ENCODE measurements at regions not wholly inside any gene's neighbourhood (a gene's known extent, or its start where the extent isn't known, plus 50 kb on each side); places are given as distances from the start of the nearest gene placed in this dataset.

GRCh38 chr10:9735731-9736130 is 1281.9 kb upstream of the CELF2 start:
- no peak for DNase-seq

- no peak for DNase-seq
Observed at GRCh38 chr10:9743639-9744038, 1274.0 kb upstream of the CELF2 start.

GRCh38 chr10:9745158-9745557 is 1272.5 kb upstream of the CELF2 start:
- DNase-seq = no peak

- DNase-seq = no peak
Observed at GRCh38 chr10:9757176-9757575, 1260.5 kb upstream of the CELF2 start.

GRCh38 chr10:9759596-9759995 is 1258.1 kb upstream of the CELF2 start:
- DNase-seq = no peak

GRCh38 chr10:9762966-9763656 is 1254.6 kb upstream of the CELF2 start:
- DNase-seq = no peak

- no peak for DNase-seq
Observed at GRCh38 chr10:9766762-9767161, 1250.9 kb upstream of the CELF2 start.

- no peak for DNase-seq
Observed at GRCh38 chr10:9781666-9782065, 1236.0 kb upstream of the CELF2 start.

- no peak for DNase-seq
Observed at GRCh38 chr10:9786101-9786500, 1231.6 kb upstream of the CELF2 start.

GRCh38 chr10:9786576-9786975 is 1231.1 kb upstream of the CELF2 start:
- no peak for DNase-seq

GRCh38 chr10:9789996-9790395 is 1227.7 kb upstream of the CELF2 start:
- DNase-seq = no peak

GRCh38 chr10:9792181-9792580 is 1225.5 kb upstream of the CELF2 start:
- no peak for DNase-seq

- no peak for DNase-seq
Observed at GRCh38 chr10:9796564-9796963, 1221.1 kb upstream of the CELF2 start.

GRCh38 chr10:9800011-9800410 is 1217.7 kb upstream of the CELF2 start:
- DNase-seq = no peak

- DNase-seq = no peak
Observed at GRCh38 chr10:9800571-9800970, 1217.1 kb upstream of the CELF2 start.

GRCh38 chr10:9807846-9808245 is 1209.8 kb upstream of the CELF2 start:
- no peak for DNase-seq

GRCh38 chr10:9811601-9812000 is 1206.1 kb upstream of the CELF2 start:
- DNase-seq = no peak

- DNase-seq = no peak
Observed at GRCh38 chr10:9814285-9814864, 1203.3 kb upstream of the CELF2 start.

- DNase-seq = no peak
Observed at GRCh38 chr10:9819756-9820494, 1197.7 kb upstream of the CELF2 start.

- no peak for DNase-seq
Observed at GRCh38 chr10:9823268-9823930, 1194.3 kb upstream of the CELF2 start.

GRCh38 chr10:9824631-9825071 is 1193.0 kb upstream of the CELF2 start:
- DNase-seq = no peak

GRCh38 chr10:9825491-9826018 is 1192.1 kb upstream of the CELF2 start:
- no peak for DNase-seq

GRCh38 chr10:9828110-9828509 is 1189.6 kb upstream of the CELF2 start:
- DNase-seq = no peak

Data from CD4-positive, alpha-beta T cell treated with Interleukin-12 subunit alpha and Interleukin-12 subunit beta, for 1 hour (primary cell).